Esophagus squamous epithelium (tissue), 5 donors: ENCODE measurements at regions not wholly inside any gene's neighbourhood (a gene's known extent, or its start where the extent isn't known, plus 50 kb on each side); places are given as distances from the start of the nearest gene placed in this dataset.

Source experiments
- DNase-seq: peaks from one replicate; lab custom pipeline; 2025; lab: John Stamatoyannopoulos, UW
- H3K27ac ChIP-seq, 4 donors: fragments of 200-600 bp; sonication (generic); one replicate each; pipeline ENCODE4 v1.5.1; 2016 to 2019; ENCODE audit warnings: mild to moderate bottlenecking in 1 of 4
- H3K27me3 ChIP-seq, 4 donors: fragments of 200-600 bp; sonication (generic); 1 replicate in 3 of 4; 2 replicates in 1 of 4; pipeline versions ENCODE4 v1.5.1 to v1.6.0; 2017 to 2021; ENCODE audit warnings: antibody characterized with exemption in 1 of 4
- H3K36me3 ChIP-seq, 3 donors: fragments of 200-600 bp; sonication (generic); one replicate each; pipeline ENCODE4 v1.5.1; 2016 to 2019
- H3K4me1 ChIP-seq, 3 donors: fragments of 200-600 bp; sonication (generic); one replicate each; pipeline ENCODE4 v1.5.1; 2017 to 2019
- H3K4me3 ChIP-seq, 4 donors: fragments of 200-600 bp; sonication (generic); 1 replicate in 3 of 4; 2 replicates in 1 of 4; pipeline ENCODE4 v1.5.1; 2016 to 2019; ENCODE audit warnings: mild to moderate bottlenecking in 2 of 4, moderate library complexity in 1 of 4
- H3K9me3 ChIP-seq, 3 donors: fragments of 200-600 bp; sonication (generic); one replicate each; pipeline ENCODE4 v1.5.1; 2016 to 2019
- POLR2A ChIP-seq, 4 donors: fragments of 450-650 bp; IDR thresholded peaks; one replicate each; pipeline ENCODE4 v1.6.1; 2017; ENCODE audit warnings: antibody characterized with exemption in 4 of 4, mild to moderate bottlenecking in 4 of 4, moderate library complexity in 3 of 4
- WGBS, 2 donors: methylation state at CpG; one replicate each; pipeline ENCODE4 v1.1.5; 2018; 5-methylcytosine and 5-hydroxymethylcytosine counted together
- intact Hi-C: fragments of 100-400 bp; cut with DNase I; formaldehyde crosslinking; loops from one replicate; pipeline ENCODE4 v1.15.0; 2022
- TF ChIP-seq, protein P1 (sequence below), 6 experiments: fragments of 450-650 bp in 4 of 6; fragments of 200-600 bp in 2 of 6; sonication (generic) in 2 of 6; IDR thresholded peaks; one replicate each; pipeline ENCODE4 v1.5.1; 2016 to 2019; ENCODE audit warnings: antibody characterized with exemption in 6 of 6, mild to moderate bottlenecking in 4 of 6, moderate library complexity in 4 of 6
- donor health status: DM: yes; HTN: yes; CAD: no.

DNA sequence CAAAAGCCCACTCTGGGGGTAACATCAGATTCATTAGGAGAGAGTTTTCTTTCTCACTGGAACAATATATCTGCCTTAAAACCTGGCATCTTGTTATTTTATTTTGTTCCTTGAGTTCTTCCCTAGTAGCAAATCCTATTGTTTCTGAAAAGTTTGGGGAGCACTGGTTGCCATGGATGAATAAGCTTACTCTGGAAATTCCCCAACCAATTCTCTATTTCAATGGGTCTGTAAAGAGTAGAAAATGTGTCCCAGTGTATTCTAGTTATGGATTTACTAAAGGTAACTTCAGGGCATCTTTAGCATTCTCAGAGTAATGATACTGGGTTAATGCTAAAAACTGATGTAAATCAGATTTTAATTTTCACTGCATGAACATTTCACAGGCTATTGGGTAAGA is 94.2 kb upstream of the S1PR3 start:
- no peak for TF ChIP-seq POLR2A (IDR thresholded peaks at IDR 0.05)
- TF ChIP-seq, protein P1, sequence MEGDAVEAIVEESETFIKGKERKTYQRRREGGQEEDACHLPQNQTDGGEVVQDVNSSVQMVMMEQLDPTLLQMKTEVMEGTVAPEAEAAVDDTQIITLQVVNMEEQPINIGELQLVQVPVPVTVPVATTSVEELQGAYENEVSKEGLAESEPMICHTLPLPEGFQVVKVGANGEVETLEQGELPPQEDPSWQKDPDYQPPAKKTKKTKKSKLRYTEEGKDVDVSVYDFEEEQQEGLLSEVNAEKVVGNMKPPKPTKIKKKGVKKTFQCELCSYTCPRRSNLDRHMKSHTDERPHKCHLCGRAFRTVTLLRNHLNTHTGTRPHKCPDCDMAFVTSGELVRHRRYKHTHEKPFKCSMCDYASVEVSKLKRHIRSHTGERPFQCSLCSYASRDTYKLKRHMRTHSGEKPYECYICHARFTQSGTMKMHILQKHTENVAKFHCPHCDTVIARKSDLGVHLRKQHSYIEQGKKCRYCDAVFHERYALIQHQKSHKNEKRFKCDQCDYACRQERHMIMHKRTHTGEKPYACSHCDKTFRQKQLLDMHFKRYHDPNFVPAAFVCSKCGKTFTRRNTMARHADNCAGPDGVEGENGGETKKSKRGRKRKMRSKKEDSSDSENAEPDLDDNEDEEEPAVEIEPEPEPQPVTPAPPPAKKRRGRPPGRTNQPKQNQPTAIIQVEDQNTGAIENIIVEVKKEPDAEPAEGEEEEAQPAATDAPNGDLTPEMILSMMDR (IDR thresholded peaks at IDR 0.05), result no peak

DNA sequence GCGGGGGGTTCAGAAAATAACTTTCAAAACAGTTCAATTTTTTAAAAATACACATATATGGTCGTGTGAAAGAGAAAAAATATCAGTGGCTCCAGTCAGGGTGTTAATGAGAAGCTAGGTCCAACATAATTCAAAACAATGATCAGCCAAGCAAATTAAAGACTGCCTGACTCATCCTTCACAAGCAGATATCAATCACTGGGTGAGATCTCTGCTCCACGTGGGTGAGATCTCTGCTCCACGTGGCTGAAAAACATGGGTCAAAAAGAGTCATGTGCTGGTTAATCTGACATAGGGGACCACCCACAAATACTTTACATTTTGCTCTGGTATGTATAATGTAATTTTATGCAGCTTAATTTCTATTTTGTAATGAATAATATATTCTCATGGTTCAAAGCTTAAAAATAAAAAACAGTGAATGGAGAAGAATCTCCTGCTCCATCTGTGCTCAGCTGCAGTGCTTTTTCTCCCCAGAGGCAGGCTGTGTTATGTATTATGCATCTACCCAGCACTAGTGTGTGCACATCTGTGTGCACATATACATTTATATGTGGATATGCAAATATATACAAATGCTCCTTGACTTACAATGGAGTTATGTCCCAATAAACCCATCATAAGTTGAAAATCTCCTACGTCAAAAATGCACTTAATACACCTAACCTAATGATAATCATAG is 93.1 kb upstream of the S1PR3 start:
- no peak for TF ChIP-seq POLR2A (IDR thresholded peaks at IDR 0.05)
- TF ChIP-seq, protein P1 (IDR thresholded peaks at IDR 0.05), result no peak
- H3K27ac ChIP-seq, result no peak overlapping the region
- H3K4me1 ChIP-seq, result no peaks in the 10 kb centered on the region
- intact Hi-C loops, result no loop called here
- no peak for DNase-seq
- no peaks in the 10 kb centered on the region for H3K36me3 ChIP-seq
- no peaks in the 10 kb centered on the region for H3K27me3 ChIP-seq
- no peaks in the 10 kb centered on the region for H3K9me3 ChIP-seq
- 40 to 50% methylated on average over 5 of the region's 5 CpGs for WGBS, 2 donors
- H3K4me3 ChIP-seq, result no peak overlapping the region

More for the DNA sequence above, 94.2 kb upstream of the S1PR3 start:
- H3K9me3 ChIP-seq, result no peaks in the 10 kb centered on the region
- H3K27ac ChIP-seq, result no peak overlapping the region
- no peaks in the 10 kb centered on the region for H3K27me3 ChIP-seq
- DNase-seq, result no peak
- no peaks in the 10 kb centered on the region for H3K36me3 ChIP-seq
- no peaks in the 10 kb centered on the region for H3K4me1 ChIP-seq
- H3K4me3 ChIP-seq, result no peak overlapping the region
- intact Hi-C loops, result no loop called here

DNA sequence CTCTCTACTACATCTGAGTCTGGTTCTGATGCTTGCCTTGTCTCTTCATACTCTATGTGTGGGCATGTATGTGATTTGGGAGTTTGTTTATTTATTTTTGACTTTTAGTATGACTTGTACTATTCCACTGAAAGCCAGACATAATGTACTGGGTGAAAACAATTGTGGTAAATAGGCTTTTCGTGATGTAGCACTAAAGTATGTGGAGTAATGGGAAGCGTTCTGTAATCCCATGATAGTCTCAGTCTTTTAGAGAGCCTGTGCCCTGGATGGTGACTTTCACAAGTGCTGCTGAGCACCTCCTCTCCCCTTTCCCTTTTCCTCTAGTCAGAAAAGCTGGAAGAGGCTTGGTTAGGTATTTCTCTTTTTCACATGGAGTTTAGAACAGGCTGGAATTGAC is 85.8 kb upstream of the S1PR3 start:
- H3K36me3 ChIP-seq, result no peaks in the 10 kb centered on the region
- intact Hi-C loops, result no loop called here
- no peak overlapping the region for H3K27ac ChIP-seq
- no peaks in the 10 kb centered on the region for H3K9me3 ChIP-seq
- 71 to 78% methylated on average over 2 of the region's 2 CpGs for WGBS, 2 donors
- no peaks in the 10 kb centered on the region for H3K27me3 ChIP-seq
- H3K4me1 ChIP-seq, result no peaks in the 10 kb centered on the region
- TF ChIP-seq, protein P1 (IDR thresholded peaks at IDR 0.05), result no peak
- TF ChIP-seq POLR2A (IDR thresholded peaks at IDR 0.05), result no peak
- no peak for DNase-seq
- no peak overlapping the region for H3K4me3 ChIP-seq

DNA sequence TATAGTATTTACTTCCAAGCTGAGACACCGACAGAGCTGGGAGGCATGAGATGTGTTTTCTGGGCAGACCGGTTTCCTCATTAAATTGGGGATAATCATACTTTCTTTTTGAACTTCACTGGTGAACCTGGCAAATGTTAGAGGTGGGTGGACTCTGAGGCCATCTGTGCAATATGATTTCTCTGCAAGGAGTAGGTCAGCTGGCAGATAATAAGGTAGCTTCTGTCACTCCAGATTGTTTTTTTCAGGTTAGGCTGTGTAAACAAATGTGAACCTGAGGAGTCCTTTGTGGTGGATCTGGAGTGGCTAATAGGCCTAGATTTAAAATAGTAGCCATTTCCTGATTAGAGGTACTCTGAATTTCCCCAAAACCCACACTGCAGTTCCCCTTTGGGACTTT is 75.4 kb upstream of the S1PR3 start:
- H3K27ac ChIP-seq, result no peak overlapping the region
- WGBS, 2 donors, result 34 to 42% methylated on average over 2 of the region's 2 CpGs
- no peak for DNase-seq
- intact Hi-C loops, result no loop called here
- TF ChIP-seq, protein P1 (IDR thresholded peaks at IDR 0.05), result no peak
- no peak for TF ChIP-seq POLR2A (IDR thresholded peaks at IDR 0.05)
- no peaks in the 10 kb centered on the region for H3K27me3 ChIP-seq
- peaks cover 0 to 11% (median 0%) of the 10 kb centered on the region in 3 donors for H3K9me3 ChIP-seq
- H3K4me1 ChIP-seq, result peaks cover 0 to 8% (median 0%) of the 10 kb centered on the region in 3 donors
- H3K36me3 ChIP-seq, result no peaks in the 10 kb centered on the region
- no peak overlapping the region for H3K4me3 ChIP-seq

DNA sequence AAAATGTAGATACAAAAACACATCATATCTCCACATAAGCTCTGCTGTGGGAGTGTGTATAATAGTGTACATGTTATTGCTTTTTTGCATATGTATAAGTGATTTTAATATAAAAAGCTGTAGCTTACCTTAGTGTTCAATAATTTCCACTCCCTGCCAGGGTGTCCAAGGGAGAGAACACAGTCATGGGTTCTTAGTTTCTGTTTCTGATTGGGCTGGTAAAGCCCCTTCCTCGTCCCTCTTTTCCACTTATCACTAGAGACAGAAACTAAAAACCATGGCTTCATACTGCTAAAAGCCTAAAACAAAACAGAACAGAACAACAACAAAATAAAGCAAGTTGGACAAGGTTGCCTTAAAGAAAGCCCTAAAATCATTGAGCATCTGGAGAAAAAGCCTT is 74.4 kb upstream of the S1PR3 start:
- Histone ChIP-seq H3K27ac (no peak overlapping the region), H3K9me3 (peaks cover 0 to 11% (median 0%) of the 10 kb centered on the region in 3 donors), H3K4me3 (no peak overlapping the region), H3K4me1 (peaks cover 0 to 8% (median 0%) of the 10 kb centered on the region in 3 donors), H3K36me3 (no peaks in the 10 kb centered on the region), H3K27me3 (no peaks in the 10 kb centered on the region)
- DNase-seq, result no peak
- TF ChIP-seq, protein P1 (IDR thresholded peaks at IDR 0.05), result no peak
- no peak for TF ChIP-seq POLR2A (IDR thresholded peaks at IDR 0.05)
- WGBS, 2 donors, result 0 to 50% methylated on average over 1 of the region's 1 CpG
- intact Hi-C loops, result no loop called here
